ELR (cell line): ENCODE measurements at regions not wholly inside any gene's neighbourhood (a gene's known extent, or its start where the extent isn't known, plus 50 kb on each side); places are given as distances from the start of the nearest gene placed in this dataset.
"Not testable (repeated sequence)": the region's sequence is repeated elsewhere in the genome, so short reads cannot be mapped to it uniquely, and the experiment has no call there.

Source experiments
- DNase-seq: peaks from one replicate; pipeline ENCODE4 v3.0.0-alpha.2; 2015; ENCODE audit warnings: low read depth

DNA sequence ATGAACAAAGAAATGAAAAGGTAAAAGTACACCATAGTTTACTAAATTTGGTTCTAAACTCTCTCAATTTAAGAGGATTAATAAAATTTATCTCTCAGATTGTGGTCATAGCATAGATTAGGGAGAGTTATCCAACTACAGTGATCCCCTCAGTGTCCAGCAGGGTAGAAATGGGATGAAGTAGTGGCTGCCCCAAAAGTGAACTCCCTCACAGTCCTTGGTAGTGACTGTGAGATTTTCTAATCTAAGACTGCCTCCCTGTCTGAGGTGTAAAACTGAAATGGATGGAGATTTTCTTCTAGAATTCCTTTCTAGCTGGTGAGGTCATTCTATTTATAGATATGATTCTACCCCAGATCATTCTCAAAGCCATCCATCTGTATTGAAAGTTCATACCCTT lies 455.5 kb downstream of the ACTL7B start:
- no peak for DNase-seq

DNA sequence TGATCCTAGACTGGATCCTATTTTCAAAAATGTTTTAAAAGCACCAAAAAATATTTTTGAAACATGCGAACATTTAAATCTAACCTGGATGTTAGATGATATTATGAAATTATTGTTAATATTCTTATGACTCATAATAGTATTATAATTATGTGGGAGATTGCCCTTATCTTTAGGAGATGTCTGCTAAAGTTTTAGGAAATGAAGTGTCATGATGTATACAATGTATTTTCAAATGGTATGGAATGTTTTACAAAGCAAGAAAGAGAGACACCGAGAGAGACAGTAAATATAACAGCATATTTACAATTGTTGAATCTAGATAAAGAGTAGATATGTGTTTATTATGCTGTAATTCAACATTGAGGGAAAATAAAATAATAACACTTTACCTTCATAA lies 455.9 kb downstream of the ACTL7B start:
- no peak for DNase-seq

DNA sequence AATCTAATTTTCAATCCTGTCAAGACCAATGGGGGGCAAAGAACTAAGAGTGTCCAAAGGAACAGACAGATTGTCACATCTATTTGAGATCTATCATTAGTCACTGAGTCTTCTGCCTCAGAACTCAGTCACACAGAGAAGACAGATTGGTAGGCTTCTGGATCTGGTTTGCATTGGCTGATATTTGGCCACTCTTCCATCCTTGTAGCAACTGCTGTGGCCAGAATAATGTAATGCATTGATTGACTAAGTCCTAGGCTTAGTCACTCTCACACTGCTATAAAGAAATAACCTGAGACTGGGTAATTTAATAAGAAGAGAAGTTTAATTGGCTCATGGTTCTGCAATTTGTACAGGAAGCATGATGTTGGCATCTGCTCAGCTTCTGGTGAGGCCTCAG lies 458.5 kb downstream of the ACTL7B start:
- DNase-seq: no peak

DNA sequence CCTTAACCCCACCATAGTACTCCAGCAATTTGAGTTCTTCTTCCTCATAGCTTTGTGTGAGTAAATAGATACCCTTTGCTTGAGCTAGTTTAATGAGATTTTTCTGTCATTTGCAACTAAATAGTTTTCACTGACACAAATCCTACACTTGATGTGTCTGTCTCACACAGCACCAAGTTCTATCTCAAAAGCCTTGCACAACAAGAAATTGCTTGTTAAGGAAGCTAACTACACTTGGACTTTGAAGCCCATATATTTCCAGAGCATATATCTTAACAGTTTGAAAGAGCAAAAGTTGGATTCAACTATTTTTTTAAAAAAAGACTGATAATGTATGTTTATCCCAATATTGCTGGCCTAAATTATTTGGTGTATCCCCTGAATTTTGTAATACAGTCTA lies 459.2 kb downstream of the ACTL7B start:
- DNase-seq: no peak

DNA sequence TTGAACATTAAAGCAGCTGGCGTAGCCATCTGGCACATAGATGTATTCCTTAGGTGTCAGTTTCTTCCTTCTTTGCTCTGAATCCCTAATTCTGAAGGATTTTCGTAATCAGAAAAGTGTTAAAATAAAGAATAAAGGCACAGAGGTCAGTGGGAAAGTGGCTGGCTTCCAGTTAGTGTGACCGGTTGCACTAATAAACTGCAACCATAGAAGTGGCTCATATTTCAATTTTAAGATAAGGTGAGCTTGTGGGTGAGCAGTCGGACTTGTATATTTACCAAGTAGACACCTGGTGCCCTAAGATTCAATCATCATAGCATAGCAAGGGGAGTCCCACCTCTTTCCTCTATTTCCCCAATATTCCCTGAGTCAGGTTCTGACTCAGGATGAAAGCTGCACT lies 459.6 kb downstream of the ACTL7B start:
- DNase-seq: no peak

DNA sequence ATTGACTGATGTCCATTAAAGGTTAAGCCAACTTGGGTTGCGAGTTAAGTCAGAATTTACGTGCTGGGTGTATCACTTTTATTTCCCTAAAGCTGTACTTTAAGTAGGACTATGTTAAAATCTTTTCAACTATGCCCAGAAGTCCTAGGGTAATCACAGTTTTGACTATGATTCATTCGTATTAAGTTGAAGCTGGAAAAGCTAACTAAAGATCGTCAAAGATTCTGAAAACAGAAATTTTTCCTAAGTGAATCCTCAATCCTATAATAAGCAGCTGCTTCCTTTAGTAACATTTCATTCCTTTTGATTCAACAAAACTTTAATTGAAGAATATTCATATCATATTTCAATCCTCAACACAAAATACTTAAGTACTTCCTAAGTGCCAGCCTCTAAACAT lies 460.4 kb downstream of the ACTL7B start:
- DNase-seq: no peak

DNA sequence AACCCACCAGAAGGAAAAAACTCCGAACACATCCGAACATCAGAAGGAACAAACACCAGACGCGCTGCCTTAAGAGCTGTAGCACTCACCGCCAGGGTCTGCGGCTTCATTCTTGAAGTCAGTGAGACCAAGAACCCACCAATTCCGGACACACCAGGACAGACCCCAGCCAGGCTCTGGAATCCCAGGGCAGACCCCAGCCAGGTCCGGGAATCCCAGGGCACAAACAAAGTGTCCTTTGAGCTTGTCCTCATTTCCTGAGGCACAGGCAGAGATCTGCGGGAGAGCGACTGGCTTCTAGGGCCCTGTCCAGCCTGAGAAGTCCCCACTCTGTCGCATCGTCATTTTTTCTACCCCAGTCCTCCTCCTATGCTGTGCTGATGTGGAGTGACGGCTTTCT lies 461.1 kb downstream of the ACTL7B start:
- no peak for DNase-seq

DNA sequence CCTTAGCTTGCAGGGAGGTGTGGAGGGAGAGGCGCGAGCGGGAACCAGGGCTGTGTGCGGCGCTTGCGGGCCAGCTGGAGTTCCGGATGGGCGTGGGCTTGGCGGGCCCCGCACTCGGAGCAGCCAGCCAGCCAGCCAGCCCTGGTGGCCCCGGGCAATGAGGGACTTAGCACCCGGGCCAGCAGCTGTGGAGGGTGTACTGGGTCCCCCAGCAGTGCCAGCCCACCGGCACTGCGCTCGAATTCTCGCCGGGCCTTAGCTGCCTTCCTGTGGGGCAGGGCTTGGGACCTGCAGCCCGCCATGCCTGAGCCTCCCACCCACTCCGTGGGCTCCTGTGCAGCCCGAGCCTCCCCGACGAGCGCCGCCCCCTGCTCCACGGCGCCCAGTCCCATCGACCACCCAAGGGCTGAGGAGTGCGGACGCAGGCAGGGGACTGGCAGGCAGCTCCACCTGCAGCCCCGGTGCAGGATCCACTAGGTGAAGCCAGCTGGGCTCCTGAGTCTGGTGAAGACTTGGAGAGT lies 462.2 kb downstream of the ACTL7B start:
- DNase-seq: not testable (repeated sequence)

DNA sequence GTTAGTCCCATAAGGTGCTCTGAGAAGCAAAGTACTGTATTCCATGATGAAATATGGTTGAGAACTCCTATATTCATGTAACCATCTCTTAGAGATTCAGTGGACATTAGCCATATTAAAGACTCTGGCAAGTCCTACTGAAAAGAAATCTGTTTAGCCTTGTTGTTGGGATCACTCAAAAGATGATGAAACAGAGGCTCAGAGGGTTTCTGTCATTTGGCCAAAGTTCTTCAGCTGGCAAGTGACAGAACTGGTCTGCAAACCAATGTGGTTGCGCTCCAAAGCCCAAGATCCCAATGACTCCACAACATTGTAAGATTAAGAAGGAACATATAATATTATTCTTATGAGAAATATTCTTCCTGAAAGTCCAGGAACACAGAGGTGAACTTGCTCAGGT lies 462.9 kb downstream of the ACTL7B start:
- DNase-seq: no peak

DNA sequence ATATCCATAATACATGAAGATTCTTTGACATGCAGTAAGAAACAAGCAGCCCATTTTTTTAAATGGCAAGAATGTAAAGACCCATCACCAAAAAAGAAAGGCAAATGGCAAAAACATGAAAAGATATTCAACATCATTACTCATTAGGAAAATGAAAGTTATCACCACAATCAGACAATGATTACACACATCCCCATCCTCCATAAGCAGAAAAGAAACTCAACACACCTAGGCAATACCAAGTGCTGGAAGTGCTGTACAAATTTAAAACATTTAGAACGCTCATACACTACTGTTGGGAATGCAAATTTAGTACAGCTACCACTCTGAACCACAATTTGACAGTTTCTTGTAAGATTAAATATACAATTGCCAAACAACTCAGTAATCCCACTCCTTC lies 466.7 kb downstream of the ACTL7B start:
- no peak for DNase-seq

DNA sequence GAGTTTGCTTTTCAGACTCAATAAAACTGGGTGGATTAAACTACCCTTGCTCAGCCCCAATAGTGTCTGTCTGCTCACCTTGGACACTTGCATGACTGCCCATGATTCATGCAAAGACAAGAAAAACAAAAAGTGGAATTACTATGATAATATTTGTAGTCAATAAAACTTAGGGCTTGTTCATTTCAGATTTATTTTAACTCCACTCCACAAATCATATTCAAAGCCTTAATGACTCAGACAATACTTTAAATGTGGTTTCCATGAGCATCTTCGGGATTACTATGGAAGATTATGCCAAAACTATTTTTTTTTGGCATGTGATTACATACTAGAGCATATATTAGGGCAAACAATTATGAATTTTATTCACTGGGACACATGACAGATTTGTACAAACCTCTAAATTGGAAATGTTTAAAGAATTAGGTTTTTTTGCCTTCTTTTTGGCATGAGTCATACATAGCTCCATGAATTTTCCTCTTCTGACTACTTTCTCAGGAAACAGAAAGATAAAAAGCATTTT lies 468.9 kb downstream of the ACTL7B start:
- peak; percentile 69 for DNase-seq

DNA sequence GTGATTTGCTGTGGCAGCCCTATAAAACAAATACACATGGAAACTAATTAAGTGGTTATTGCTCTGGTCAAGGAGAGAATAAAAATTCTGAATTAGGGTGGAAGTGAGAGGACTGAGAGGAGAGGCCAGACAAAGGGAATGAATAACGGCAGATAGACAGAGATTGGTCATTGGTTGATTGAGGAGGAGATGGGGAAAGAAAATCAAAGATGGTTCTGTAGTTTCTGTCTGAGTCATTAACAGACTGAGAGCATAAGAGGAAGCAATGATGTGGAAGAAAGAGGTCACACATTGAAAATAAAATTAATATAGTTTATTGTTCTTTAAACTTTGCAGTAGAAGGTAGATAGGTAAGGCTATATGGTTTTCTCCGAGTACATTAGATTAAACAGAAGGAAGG lies 469.8 kb downstream of the ACTL7B start:
- no peak for DNase-seq

DNA sequence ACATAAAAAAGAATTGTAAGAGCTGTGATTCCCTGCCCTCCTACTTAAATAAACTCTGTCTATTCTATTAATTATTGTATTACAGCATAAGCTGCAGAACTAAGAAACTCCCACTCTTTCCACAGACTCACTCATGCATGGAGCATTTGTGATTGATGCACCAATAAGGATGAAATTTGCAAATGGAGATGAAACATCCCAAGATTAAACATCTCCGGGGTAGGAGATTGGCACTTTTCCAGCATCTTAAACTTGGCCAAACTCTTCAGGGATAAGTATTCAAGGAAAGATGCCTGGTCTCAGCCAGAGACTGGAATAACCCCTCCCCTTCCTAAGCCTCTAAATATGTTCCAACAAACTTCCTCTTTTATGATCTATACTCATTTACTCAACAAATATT lies 472.0 kb downstream of the ACTL7B start:
- DNase-seq: no peak

DNA sequence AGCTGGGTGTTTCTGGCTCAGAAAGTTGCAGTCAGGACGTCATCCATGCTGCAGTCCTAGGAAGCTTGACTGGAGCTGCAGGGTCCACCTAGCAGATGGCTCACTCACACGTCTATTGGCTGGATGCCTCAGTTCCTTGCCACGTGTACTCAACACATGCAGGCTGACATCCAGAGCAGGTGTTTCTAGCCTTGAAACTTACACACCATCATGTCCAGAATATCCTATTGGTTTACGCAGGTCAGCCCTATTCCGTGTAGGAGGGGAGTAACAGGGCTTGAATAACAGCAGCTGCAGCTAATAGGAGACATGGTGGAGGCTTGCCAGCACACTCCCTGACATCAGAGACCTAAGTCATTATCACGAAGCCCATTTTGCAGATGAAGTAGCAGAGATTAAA lies 473.5 kb downstream of the ACTL7B start:
- DNase-seq: no peak

DNA sequence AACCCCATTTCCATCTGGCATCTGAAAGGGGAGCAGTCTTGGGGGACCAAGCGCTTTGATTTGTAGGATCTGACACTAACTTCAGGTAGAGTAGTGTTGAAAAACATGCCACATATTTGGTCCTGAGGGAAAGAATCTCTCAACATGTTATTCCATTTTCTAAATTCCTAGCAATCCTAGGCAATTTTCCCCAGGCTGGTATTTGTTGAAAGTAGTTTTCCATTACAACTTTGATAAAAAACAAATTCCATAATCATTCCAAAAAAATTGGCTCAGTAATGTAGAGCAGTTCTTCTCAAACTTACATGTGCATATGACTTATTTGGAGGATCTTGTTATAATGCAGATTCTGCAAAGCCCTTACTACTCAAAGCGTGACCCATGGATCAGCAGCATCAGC lies 477.9 kb downstream of the ACTL7B start:
- DNase-seq: no peak

DNA sequence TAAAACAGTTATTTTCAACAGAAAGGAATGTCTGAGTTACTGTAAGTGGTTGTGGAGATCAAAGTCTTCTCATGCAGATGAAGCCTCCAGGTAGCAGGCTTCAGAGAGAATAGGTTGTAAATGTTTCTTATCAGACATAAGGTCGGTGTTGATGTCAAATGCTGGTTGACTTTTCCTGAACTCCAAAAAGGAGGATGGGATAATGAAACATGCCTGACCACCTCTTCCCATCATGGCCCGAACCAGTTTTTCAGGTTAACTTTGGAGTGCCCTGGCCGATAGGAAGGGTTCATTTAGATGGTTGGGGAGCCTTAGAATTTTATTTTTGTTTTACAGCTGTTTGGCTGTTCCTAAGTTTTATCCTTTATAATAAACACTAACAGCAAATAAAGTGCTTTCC lies 478.4 kb downstream of the ACTL7B start:
- no peak for DNase-seq

DNA sequence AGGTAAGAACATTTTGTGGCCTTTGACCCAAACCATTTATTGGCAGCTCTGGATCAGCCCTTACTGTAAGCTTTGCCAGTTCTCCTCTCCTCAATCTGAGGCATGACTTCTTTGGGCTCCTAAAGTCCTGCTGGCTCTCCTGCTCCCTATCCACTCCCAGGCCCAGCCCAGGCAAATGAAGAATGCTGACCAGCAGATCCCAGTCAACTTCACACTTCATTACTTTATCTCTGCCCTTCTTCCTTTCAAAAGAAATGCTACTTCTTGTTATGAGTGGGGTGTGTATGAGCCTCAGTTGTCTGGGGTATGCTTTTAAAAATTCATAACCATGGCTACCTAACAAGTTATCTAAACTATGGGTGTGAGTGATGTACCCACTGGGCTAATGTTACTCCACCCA lies 479.6 kb downstream of the ACTL7B start:
- DNase-seq: no peak

DNA sequence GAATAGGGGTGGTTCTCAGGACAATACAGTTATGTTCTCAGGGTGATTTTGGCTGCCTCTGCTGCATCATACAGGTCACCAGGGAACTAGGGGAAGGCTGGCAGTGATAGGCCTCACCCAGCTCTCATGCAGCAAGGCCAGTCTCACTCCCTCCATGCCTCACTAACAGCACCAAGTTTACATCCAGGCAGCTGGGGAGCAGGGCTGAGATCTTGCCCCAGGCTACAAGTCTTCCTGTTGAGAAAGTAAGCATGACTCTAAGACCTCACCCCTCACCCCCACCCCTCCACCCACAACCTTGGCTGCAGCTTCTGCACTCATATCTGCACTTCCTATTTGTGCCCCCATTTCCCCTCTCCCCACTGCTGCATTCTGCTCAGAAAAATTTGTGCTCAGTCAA lies 481.2 kb downstream of the ACTL7B start:
- DNase-seq: peak; percentile 68

DNA sequence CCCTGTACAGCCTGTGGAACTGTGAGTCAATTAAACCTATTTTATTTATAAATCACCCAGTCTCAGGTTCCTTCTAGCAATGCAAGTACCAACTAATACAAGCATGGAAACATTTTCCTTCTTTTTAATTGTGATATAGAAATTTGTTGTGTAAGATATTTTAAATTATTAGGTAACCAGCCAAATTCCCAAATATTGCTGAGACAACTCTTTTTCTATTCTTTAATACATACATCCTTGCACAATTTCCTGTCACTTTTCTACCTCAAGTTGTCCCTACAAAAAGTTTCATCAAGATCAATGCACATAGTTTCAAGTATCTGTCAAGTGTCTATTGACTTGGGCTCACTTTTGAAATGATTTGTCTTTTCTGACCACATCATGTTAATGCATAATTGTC lies 488.6 kb downstream of the ACTL7B start:
- no peak for DNase-seq

DNA sequence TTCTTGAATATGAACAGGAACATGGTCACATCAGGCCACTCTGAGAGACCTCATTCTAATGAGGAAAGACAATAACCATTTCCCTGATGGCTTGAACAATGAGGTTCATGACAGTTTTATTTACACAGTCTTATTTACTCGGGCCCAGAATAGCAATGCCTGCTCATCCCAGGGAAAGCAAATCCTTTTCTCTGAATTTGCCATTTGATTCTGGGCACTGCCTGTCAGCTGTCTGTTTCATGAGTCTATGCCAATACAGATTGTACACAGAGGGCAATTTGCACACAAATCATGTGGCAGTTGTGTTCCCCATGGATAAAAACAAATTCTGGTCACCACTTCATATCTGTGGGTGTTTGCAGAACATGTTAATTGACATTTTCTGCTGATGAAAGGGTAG lies 492.5 kb downstream of the ACTL7B start:
- no peak for DNase-seq

DNA sequence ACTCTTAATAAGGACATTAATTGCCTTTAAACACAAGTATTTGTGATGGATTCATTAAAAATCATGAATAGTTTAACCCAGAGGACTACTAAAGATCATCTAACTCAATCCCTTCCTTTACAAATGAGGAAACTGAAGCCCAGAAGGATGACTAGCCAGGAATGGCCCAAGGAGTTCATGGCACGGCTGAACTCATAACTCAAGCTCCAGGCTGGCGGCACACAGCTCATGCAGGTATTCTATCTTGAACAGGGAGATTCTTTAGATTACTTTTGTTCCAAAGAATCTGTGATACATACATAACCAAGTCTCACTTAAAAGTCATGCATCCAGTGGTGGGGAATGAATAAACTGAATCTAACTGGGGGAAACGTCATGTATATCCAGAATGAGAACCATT lies 495.5 kb downstream of the ACTL7B start:
- no peak for DNase-seq

DNA sequence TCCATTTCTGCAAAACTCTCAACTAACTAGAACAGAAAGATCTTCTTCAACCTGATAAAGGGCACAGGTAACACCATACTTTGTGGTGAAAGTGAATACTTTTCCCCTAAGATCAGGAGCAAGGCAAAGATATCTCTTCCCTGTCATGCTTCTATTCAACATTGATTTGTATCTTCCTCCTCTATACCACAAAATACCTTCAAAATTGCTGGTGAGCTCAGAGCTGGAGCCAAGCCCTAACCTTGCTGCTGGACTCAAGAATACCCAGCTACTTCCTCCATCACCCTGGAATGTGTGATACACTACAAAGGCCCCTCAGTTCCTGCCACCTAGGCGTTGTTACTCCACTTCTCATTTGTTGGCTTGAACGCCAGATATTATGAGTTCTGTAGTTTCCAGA lies 499.0 kb downstream of the ACTL7B start:
- DNase-seq: no peak

DNA sequence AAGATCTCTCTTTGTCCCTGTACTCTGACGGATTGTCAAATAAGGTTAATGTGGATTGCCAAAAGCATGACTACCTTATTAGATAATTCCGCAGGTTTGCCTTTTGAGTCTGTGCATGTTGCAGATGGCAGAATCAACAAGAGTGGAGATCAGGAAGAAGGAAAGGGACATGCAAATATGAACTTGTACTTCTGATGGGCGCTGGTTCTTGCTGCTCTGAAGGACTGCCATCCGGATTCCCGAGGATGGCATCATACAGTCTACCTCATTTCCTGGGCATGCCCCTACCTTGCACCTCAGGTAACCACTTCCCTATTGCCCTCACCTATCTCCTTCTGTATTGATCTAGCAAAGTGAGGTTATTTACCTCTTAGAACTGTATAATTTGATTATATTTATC lies 504.2 kb downstream of the ACTL7B start:
- DNase-seq: no peak

DNA sequence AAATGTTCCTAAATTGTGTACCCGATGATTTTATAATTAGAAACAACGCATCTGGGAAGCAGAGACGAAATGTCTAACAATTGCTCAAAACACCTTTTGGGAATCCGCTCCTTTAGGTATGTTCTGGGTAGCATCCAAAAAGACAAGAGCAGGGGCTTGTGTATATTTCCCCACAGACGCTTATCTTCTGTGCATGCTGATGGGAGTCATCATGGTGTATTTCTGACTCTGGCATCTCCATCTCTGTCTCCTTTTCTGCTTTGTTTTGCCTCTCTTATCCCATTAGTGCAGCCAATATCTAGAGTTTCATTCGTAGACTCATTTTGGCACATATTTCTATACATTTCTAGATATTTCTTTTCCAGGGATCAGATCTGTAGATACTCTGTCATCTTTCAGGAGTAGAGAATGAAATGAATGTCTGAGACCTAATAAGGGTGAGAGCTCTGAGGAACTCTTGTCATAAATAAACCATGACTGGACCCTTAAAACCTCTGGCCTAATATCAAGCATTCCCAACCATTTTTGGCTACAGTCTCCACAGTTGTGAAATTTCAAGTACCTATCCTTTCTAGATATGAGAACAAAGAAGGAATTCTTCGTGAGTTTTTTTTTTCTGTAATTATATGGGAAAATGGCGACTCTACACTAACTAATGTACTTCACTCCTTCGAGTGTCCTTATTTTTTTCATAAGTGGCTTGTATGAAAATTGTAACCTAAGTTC lies 508.2 kb downstream of the ACTL7B start:
- no peak for DNase-seq
